B cell (primary cell): ENCODE measurements at regions not wholly inside any gene's neighbourhood (a gene's known extent, or its start where the extent isn't known, plus 50 kb on each side); places are given as distances from the start of the nearest gene placed in this dataset.

Source experiments
- ATAC-seq: fragments of 200-7000 bp; cut with Tn5 transposase; one replicate; pipeline ENCODE4 v1.10.0; 2021; ENCODE audit warnings: low read depth, mild to moderate bottlenecking, moderate number of reproducible peaks, moderate library complexity
- CTCF ChIA-PET: fragments of 350-600 bp; sonication (Branson Sonifier 250); formaldehyde crosslinking; loops from one replicate; lab custom pipeline; 2021; ENCODE audit warnings: antibody characterized with exemption, inconsistent platforms; lab: Charles Lee
- POLR2A ChIA-PET: fragments of 350-600 bp; sonication (Branson Sonifier 250); formaldehyde crosslinking; loops from one replicate; lab custom pipeline; 2021; ENCODE audit warnings: antibody characterized with exemption; lab: Charles Lee
- DNase-seq: peaks from one replicate; pipeline ENCODE4 v3.0.0; 2013
- H2AFZ ChIP-seq: 2 replicates; pipeline ENCODE4 v1.6.1; 2012; ENCODE audit warnings: mild to moderate bottlenecking, low read depth, low read length; ENCODE audit not compliant: insufficient read depth, poor library complexity, severe bottlenecking
- H3K27ac ChIP-seq, 2 donors: 1 replicate in 1 of 2; 2 replicates in 1 of 2; pipeline ENCODE4 v1.5.1; 2012 to 2013; ENCODE audit warnings: low read length in 2 of 2, mild to moderate bottlenecking in 2 of 2, moderate library complexity in 1 of 2
- H3K27me3 ChIP-seq, 4 experiments: fragments of 200-600 bp in 1 of 4; sonication (generic) in 1 of 4; replicated peaks in 1 of 4; 1 replicate in 2 of 4; 2 replicates in 2 of 4; pipeline versions ENCODE4 v1.6.1 to v1.7.0; 2013 to 2016; ENCODE audit warnings: low read length in 3 of 4, mild to moderate bottlenecking in 2 of 4, mixed read lengths in 1 of 4, moderate library complexity in 1 of 4; ENCODE audit not compliant: insufficient read depth in 4 of 4, control insufficient read depth in 3 of 4; ENCODE audit errors: control extremely low read depth in 1 of 4
- H3K36me3 ChIP-seq, 2 experiments: replicated peaks in 1 of 2; 1 replicate in 1 of 2; 2 replicates in 1 of 2; pipeline versions ENCODE4 v1.6.1 to v1.7.1; 2013; ENCODE audit warnings: low read length in 1 of 2; ENCODE audit not compliant: insufficient read depth in 2 of 2, control insufficient read depth in 1 of 2; ENCODE audit errors: control extremely low read depth in 1 of 2, extremely low read depth in 1 of 2
- H3K4me1 ChIP-seq, 2 donors: fragments of 200-600 bp in 1 of 2; sonication (generic) in 1 of 2; 1 replicate in 1 of 2; 2 replicates in 1 of 2; pipeline versions ENCODE4 v1.5.1 to v1.6.1; 2013 to 2017; ENCODE audit warnings: low read length in 2 of 2; ENCODE audit not compliant: control insufficient read depth in 2 of 2, insufficient read depth in 2 of 2
- H3K4me2 ChIP-seq: replicated peaks from 2 replicates; pipeline ENCODE3; 2012; ENCODE audit warnings: mild to moderate bottlenecking, low read depth, low read length; ENCODE audit not compliant: poor library complexity, severe bottlenecking
- H3K4me3 ChIP-seq, 5 experiments: fragments of 200-600 bp in 1 of 5; sonication (generic) in 1 of 5; 1 replicate in 3 of 5; 2 replicates in 2 of 5; pipeline versions ENCODE4 v1.5.1 to v1.7.0; 2011 to 2016; ENCODE audit warnings: low read length in 4 of 5, mild to moderate bottlenecking in 4 of 5, low read depth in 2 of 5, control low read depth in 1 of 5, moderate library complexity in 1 of 5; ENCODE audit not compliant: insufficient read depth in 1 of 5; ENCODE audit errors: control extremely low read depth in 1 of 5, extremely low read depth in 1 of 5
- H3K79me2 ChIP-seq: fragments of 200-600 bp; sonication (generic); one replicate; pipeline ENCODE4 v1.6.0; 2016; ENCODE audit warnings: low read length; ENCODE audit not compliant: control insufficient read depth, insufficient read depth
- H3K9ac ChIP-seq: fragments of 200-600 bp; sonication (generic); 2 replicates; pipeline ENCODE4 v1.6.1; 2017; ENCODE audit warnings: mild to moderate bottlenecking, low read length, moderate library complexity
- H3K9me3 ChIP-seq, 3 donors: one replicate each; pipeline versions ENCODE4 v1.6.1 to v1.7.1; 2013; ENCODE audit warnings: low read length in 2 of 3; ENCODE audit not compliant: control insufficient read depth in 2 of 3, insufficient read depth in 1 of 3; ENCODE audit errors: control extremely low read depth in 1 of 3
- H4K20me1 ChIP-seq: 2 replicates; pipeline ENCODE4 v1.6.0; 2012; ENCODE audit warnings: mild to moderate bottlenecking, low read length; ENCODE audit not compliant: insufficient read depth, control insufficient read depth, poor library complexity, severe bottlenecking
- H3K27ac Mint-ChIP-seq: one replicate; pipeline ENCODE4 v1.8.0; 2021; ENCODE audit warnings: mixed read lengths
- H3K27me3 Mint-ChIP-seq: one replicate; pipeline ENCODE4 v1.8.0; 2021; ENCODE audit warnings: mixed read lengths
- H3K4me1 Mint-ChIP-seq: one replicate; pipeline ENCODE4 v1.8.0; 2021; ENCODE audit warnings: mixed read lengths
- H3K4me3 Mint-ChIP-seq: one replicate; pipeline ENCODE4 v1.8.0; 2021; ENCODE audit warnings: mixed read lengths
- H3K9me3 Mint-ChIP-seq: one replicate; pipeline ENCODE4 v1.8.0; 2022; ENCODE audit warnings: mixed read lengths; ENCODE audit not compliant: insufficient read depth
- CTCF ChIP-seq: fragments of 200-600 bp; IDR thresholded peaks from one replicate; pipeline ENCODE4 v1.8.0; 2022; ENCODE audit warnings: antibody characterized with exemption, mild to moderate bottlenecking
- EZH2 ChIP-seq: IDR thresholded peaks from 2 replicates; pipeline ENCODE4 v1.6.1; 2012; ENCODE audit warnings: borderline replicate concordance, low read depth, mild to moderate bottlenecking, moderate library complexity, low read length; ENCODE audit not compliant: insufficient read depth, poor library complexity, severe bottlenecking
- WGBS: methylation state at CpG from one replicate; pipeline ENCODE4 v1.1.5; 2013; ENCODE audit warnings: missing lambda C conversion rate; ENCODE audit not compliant: insufficient coverage; 5-methylcytosine and 5-hydroxymethylcytosine counted together
- intact Hi-C: fragments of 100-400 bp; cut with micrococcal nuclease; formaldehyde crosslinking; loops from one replicate; pipeline ENCODE4 v1.10.0; 2022

GRCh38 chr3:5678844-5679243, 491.3 kb downstream of the EDEM1 start:
- H3K4me3 Mint-ChIP-seq, result no peak overlapping the region
- no peak overlapping the region for H3K27ac Mint-ChIP-seq
- TF ChIP-seq CTCF (no peak), EZH2 (no peak)
- H3K4me1 Mint-ChIP-seq, result no peaks in the 10 kb centered on the region
- peaks cover 2% of the 10 kb centered on the region for H3K9me3 Mint-ChIP-seq
- H3K27ac ChIP-seq, result no peak overlapping the region
- ChIA-PET POLR2A (no interaction called here), CTCF (no interaction called here)
- H3K4me2 ChIP-seq, result no peak overlapping the region
- intact Hi-C loops, result no loop called here
- H3K27me3 Mint-ChIP-seq, result no peaks in the 10 kb centered on the region
- no peak for ATAC-seq
- DNase-seq, result no peak
- no peaks in the 10 kb centered on the region for H4K20me1 ChIP-seq
- H3K27me3 ChIP-seq, result no peaks in the 10 kb centered on the region
- no peak overlapping the region for H2AFZ ChIP-seq
- no peaks in the 10 kb centered on the region for H3K4me1 ChIP-seq
- no peaks in the 10 kb centered on the region for H3K36me3 ChIP-seq
- no peak overlapping the region for H3K9ac ChIP-seq
- no peak overlapping the region for H3K4me3 ChIP-seq
- no peaks in the 10 kb centered on the region for H3K79me2 ChIP-seq
- H3K9me3 ChIP-seq, result no peaks in the 10 kb centered on the region
- WGBS, result no CpG with 5 or more reads among the region's 5 CpGs

GRCh38 chr3:5687230-5687629, 499.7 kb downstream of the EDEM1 start:
- Histone ChIP-seq H3K36me3 (no peaks in the 10 kb centered on the region), H3K9me3 (peaks cover 0 to 6% (median 1%) of the 10 kb centered on the region in 3 donors), H3K79me2 (no peaks in the 10 kb centered on the region), H3K4me1 (no peaks in the 10 kb centered on the region), H3K4me2 (no peak overlapping the region), H4K20me1 (no peaks in the 10 kb centered on the region), H3K9ac (no peak overlapping the region), H2AFZ (no peak overlapping the region), H3K27me3 (no peaks in the 10 kb centered on the region), H3K4me3 (no peak overlapping the region), H3K27ac (no peak overlapping the region)
- CTCF ChIA-PET, result no interaction called here
- no peak overlapping the region for H3K4me3 Mint-ChIP-seq
- intact Hi-C loops, result no loop called here
- TF ChIP-seq EZH2 (no peak), CTCF (no peak)
- ATAC-seq (no peak), DNase-seq (no peak)
- no peaks in the 10 kb centered on the region for H3K27me3 Mint-ChIP-seq
- H3K4me1 Mint-ChIP-seq, result no peaks in the 10 kb centered on the region
- H3K27ac Mint-ChIP-seq, result no peak overlapping the region
- WGBS, result 100% methylated on average over 1 of the region's 3 CpGs
- peaks cover 12% of the 10 kb centered on the region for H3K9me3 Mint-ChIP-seq
- POLR2A ChIA-PET, result no interaction called here
